Embryonic facial prominence (tissue), 1 donor: ENCODE measurements at regions not wholly inside any gene's neighbourhood (a gene's known extent, or its start where the extent isn't known, plus 50 kb on each side); places are given as distances from the start of the nearest gene placed in this dataset.
"Not testable (repeated sequence)": the region's sequence is repeated elsewhere in the genome, so short reads cannot be mapped to it uniquely, and the experiment has no call there.

ENCODE experiments used
- DNase-seq: peaks from one replicate; pipeline ENCODE4 v3.0.0-alpha.2; 2016; ENCODE audit errors: extremely low spot score

DNA sequence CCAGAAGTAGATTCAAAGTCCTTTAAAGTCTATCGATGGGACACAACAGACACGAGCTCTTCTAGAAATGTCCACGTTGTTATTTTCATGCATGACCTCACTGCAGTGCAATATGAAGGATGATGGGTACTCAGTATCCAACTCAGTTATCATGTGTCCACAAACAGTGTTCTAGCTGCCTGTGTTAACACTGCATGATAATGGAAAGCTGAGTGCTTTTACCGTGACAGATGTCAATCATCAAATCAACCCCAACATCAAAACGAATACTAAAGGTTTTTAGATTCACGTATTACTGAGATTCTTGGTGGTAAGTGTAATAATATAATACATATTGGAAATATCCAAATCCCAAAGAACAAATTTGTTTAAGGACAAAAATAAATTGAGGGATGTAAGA, 394.8 kb upstream of the TENM3 start:
- no peak for DNase-seq

DNA sequence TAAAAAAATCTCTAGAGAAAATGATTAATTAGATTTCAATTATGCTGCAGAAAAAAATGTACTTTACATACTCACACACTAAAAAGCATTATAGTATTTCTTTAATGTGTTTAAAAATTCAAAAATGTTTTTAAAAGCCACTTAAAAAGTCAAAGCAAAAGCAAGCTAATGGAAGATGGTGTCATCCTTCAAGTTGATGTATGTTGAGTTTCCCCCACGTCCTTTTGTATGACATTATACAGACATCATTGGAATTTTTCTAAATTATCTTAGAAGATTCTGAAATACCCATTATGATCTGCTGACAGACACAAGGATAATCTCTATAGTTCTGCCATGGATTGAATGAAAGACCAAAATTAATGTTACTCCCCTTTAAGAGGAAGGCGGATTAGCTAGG, 393.7 kb upstream of the TENM3 start:
- no peak for DNase-seq

DNA sequence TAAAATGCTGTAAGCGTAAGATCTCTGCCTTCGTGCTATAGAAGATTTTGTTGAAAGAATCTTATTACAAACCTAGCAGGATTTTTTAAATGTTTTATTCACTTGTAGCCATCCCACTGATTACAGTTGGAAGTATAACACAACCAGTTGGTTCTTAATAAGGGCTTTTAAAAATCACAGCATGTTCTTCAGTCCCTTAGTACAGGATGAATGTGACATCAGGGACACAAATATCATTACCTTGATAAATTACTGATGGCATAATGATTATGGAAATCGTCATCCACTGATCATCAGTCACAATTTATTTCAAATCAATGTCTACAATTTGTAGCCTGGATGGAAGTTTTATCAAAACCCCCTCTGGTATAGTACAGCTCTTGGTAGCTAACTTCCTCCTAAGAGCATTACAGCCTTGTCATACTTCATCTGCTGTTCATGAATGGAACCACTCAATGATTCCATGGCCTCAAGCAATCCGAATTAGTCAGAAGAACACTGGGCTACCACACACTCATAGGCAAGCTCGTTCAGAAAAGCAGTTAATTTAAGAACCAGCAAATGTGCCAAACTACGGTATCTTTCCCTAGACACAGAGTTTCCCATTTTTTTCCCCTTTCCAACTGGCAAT, 389.2 kb upstream of the TENM3 start:
- DNase-seq: no peak

DNA sequence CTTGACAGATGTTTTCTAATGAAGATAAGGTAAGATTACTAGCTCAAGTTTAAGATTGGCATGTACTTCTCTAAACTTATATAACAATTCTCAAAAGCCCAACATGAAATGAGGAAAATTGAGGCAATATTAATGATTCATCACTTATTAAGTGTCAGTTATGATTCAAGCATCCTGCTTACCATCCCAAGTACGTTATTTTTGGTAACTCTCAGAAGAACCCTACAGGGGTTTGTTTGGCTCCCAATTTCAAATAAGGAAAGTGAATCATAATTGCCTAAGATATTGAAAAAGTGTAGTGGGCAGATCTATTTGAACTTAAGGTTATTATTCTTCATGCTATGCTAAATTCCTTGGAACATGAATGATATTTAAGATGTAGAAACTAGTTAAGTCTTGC, 387.9 kb upstream of the TENM3 start:
- no peak for DNase-seq

DNA sequence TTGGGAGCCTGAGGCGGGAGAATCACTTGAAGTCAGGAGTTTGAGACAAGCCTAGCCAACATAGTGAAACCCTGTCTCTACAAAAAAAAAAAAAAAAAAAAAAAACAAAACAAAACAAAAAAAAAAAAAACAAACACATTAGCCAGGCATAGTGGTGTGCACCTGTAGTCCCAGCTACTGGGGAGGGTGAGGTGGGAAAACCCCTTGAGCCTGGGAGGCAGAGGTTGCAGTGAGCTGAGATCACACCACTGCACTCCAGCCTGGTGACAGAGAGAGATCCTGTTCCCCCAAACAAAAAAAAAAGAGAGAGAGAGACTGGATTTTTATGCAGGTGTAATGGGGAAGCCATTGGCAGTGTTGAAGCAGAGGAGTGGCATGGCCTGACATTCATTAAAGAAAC, 385.7 kb upstream of the TENM3 start:
- not testable (repeated sequence) for DNase-seq

DNA sequence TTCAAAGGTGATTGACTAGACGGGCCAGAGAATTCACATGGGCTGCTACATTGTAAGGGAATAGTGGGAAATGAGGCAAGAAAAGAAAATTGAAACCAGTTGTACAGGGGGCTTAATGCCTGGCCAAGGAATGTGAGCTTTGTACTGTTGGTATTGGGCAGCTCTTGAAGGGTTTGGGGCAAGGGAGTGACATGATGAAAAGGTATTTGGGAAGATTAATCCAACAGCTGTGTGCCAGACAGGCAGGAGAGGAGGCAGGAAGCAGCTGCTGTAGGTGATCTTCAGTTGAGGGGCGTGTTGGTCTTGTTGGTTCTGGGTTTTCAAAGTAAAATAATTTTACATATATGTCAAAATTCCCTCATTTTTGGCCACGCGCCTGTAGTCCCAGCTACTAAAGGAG, 384.5 kb upstream of the TENM3 start:
- no peak for DNase-seq

DNA sequence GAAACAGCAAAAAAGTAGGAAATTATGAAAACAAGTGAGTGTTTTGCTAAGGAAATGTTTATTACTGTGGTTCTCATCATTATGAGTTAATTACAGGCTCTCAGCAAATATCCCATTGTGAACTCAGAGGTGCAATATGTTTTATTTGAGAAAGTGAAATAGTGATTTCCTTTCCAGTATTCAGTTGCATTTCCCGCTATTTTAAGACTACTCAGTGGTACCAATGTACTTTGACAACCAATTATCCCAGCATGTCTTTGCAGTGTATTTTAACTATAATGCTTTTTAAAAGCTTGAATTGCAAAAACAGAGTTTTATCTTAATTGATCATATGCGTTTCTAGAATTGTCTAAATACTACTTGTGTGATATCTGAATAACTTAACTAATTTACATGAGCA, 383.8 kb upstream of the TENM3 start:
- no peak for DNase-seq

DNA sequence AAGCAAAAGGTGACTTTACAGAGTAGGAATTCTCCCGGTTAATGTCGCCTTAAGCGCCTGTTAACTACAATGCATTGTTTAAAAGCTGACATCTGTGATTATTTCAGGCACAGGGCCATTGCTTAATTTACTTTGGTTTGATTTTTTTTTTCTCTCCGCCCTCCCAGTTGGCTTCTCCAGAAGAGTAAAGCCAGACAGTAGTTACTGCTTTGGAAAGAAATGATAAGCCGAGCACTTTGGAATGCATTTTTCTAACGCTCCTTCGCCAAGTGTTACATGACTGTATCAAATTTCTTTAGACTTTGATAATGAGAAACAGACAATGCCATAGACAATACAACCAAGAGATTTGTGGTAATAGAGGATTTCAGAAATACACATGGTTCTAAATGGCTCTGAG, 383.0 kb upstream of the TENM3 start:
- peak; percentile 18 for DNase-seq

DNA sequence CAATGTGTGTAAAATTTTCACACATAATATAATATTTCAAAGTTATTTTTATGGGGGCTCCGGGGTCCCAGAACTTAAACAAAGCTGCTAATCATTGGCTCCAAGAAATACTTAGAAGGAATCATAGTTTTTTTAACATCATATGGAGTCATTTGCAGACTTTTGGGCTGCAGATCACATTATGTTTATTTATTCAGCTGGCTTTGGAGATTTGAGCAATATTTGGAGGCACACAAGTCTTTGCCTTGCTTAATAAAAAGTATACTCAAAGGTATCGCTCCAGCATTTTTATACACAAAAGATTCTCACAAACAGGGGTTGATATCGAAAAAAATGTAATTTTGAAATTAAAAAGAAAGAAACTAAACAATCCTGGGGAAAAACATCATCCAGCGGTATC, 382.5 kb upstream of the TENM3 start:
- DNase-seq: no peak

DNA sequence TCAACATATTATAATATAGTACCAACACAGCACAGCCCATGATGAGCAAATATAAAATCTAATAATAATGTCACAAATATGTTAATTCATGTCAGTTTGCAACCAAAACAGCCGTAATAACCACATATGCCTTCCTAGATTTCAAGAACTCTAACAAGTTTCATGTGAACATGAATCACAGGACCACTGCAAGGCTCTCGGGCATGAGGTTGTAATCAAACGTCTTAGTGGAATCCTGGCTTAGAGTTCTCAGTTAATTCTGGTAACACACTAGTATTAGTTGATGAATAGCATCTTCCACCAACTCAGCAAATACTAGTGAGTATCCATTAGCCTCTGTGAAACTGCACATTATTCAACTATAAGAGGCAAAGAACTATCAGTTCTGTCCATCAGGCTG, 379.3 kb upstream of the TENM3 start:
- DNase-seq: no peak

DNA sequence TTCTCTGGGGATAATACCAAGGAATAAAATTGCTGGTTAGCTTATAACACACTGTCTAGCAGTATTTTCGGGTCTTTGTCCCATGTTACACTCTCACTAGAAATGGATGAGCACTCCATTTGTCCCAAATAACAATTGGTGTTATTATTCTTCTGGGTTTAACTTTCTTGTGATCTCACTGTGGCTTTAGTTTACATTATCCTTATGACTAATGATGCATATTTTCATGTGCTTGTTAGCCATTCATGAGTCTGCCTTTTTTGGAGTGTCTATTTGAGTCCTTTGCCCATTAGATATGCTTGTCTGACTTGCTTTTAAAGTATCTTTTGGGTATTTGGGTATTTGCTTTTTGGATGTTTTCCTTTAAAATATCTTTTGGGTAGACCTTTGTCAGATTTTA, 372.9 kb upstream of the TENM3 start:
- DNase-seq: no peak

DNA sequence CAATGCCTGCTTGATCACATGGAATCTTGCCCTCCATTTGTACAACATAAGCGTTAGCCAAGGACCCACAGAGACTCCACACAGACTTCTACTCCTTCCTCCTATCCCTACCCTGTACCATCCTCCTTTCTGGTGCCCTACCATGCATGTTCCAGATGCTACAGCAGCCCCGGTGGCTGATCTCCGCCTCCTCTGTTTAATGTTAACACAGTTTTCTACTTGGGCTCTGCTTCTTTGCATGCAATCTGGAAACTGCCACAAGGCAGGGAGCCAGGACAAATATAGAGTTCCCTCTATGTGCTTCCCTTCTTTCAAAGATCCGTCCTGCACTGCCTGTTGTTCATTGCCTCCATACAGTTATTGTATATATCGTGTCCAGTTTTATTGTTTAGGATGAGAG, 368.6 kb upstream of the TENM3 start:
- no peak for DNase-seq

DNA sequence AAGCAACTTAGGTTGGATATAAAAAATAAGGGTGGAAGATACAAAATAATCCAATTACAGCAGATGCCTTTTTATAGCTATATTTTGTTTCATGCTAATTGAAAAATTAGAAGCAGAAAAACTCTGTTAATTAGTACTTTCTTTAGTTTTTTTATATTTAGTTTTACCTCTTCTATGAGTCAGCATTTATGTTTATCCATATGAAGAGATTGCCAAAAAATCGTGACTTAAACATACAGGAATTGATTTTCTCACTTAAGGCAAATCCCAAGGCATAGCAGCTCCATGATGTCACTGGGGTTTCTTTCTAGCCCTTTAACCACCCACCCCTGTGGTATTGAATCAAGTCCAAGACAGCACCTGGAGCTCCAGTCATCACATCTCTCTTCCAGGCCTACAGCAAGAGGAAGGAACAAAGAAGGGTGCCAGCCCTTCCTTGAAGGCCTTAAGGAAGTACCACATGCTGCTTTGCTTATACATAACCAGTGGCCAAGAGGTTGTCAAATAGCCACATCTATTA, 365.8 kb upstream of the TENM3 start:
- DNase-seq: no peak

DNA sequence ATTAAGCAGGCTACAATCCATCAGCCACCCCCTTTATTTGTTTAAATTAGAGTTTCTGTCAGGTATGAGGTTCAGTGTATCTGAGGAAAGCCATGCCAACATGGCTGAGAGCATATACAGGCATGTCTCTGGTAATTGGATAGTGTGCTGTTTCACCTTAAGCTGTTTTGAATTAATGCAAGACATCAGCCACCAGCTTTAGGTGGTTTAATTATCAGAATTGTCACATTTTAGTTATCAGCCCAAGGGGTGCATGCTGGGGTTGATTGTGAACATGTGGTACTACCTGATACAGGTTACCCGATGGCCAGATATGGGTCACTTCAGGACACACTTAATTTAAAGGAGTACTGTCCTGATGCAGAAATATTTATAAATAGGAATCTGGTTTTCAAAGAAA, 353.2 kb upstream of the TENM3 start:
- DNase-seq: no peak

DNA sequence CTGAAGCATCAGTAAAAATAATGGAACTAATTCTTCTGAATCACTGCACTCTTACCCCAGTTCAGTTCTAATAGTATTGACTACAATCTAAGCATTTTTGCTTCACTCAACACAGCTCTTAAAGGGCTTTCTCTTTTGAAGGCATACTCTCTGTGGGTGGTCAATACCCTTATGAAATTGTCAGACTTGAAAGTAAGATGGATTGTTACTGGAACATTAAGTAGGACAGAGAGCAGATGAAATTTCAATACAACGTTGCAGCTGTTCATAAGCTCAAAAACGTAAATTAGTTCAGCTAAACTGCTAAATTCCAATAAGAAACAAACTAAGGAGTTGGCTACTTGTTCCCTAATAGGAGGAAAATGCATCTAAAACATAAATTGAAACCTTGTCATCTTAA, 352.3 kb upstream of the TENM3 start:
- no peak for DNase-seq

DNA sequence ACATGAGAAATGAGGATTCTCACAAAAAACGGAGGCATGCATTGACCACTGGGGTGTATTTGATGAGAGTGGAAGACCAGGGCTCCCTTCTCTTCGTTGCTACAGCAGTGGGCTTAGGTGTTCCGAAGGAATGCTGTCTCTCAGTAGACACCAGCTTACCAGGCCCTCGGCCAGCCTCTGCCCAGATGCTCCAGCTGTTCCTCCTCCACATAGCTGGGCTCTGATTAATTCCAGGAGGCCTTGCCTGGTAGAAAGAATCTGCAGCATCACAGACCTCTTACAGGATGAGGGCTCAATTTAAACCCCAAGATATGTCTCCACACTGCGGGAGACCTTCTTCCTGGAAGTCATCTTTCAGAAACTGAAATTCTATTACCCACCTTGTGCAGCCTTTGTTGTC, 346.6 kb upstream of the TENM3 start:
- DNase-seq: no peak

DNA sequence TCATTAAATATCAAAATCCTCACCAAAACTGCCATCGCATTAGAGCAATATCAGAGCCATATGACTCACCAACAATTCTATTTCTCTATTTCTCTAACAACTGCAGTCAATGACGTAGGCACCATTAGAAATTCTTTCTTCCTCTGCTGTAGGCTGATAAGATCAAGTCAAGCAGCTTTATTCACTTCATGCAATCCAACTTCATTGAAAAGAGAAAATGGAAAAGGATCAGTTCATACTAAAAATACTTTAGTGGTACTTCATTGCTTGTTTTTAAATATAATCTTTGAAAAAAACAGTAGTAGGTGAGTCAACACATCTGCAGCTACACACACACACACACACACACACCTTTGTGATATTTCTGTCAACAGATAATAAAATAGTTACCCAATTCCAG, 345.3 kb upstream of the TENM3 start:
- DNase-seq: no peak

DNA sequence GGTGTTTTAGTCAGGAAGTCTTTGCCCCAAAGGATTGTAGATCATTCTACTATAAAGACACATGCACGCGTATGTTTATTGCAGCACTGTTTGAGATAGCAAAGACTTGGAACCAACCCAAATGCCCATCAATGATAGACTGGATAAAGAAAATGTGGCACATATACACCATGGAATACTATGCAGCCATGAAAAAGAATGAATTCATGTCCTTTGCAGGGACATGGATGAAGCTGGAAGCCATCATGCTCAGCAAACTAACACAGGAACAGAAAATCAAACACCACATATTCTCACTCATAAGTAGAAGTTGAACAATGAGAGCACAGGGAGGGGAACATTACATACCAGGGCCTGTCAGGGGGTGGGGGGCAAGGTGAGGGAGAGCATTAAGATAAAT, 340.8 kb upstream of the TENM3 start:
- DNase-seq: not testable (repeated sequence)

DNA sequence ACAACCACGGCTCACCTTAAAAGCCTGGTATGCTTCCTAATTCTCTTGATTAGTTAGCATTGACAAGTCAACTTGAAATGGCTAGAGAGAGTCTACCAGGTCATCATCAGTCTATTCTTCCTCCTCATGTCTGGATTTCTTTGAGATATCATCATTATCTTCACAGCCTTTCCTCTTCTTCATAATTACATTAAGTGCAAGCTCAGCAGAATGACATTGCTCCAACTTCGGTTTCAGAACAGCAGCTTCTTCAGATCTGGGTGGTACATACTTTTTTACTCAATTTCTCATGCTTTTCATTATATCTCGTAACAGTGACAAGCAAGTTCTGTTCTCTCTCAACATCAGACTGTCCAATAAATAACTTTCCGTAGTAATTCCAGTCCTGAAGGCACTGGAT, 337.5 kb upstream of the TENM3 start:
- no peak for DNase-seq

DNA sequence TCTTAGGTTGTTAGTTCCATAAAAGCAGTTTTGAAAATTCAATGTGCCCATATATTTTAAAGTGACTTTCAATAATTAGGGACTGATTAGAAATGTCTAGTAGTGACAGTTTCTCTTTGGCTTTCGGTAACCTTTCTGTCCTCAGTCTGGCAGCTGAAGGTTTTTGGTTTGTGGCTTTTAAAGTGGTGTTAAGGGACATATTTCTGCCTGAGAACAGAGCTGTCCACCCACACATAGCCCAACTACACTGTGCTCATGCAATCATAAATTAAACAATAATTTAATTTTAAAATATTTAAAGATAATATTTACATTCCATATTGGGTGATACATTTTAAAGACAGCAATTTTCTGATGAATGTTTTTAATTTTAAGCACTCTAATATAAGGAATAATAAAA, 335.0 kb upstream of the TENM3 start:
- DNase-seq: no peak

DNA sequence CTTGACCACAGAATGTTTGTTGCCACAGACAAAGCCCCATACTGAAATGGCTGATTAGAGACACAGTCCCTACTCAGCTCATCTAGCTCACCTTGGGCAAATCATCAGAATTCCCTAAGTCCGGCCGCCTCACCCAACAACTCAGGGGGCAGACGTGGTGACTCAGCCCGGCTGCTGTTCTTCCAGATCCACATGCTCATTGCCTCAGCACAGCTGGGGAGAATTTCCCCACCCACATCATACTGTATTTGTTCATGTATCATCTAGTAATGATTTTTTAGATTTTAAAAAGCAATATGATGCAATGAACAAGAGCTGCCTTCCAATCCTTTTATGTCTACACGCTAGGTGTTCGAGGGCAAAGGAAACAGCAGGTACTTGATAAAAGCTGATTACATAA, 333.8 kb upstream of the TENM3 start:
- no peak for DNase-seq

DNA sequence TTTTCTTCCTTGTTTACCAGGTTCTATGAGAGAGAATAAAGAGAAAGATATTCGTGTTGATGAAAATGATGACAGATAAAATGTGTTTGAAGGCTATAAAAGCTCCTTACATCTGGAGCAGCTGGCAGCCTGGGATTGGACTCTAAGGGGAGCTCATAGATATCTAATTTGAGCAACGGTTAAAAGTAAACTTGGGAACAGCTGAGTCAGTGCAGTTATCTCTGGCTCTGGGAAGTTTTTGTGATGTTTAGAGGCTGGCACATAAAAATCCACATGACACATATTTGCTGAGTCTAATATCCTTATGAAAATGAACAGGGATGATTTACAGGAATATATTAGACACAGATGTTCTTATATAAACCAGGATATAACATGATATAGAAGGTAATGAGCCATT, 331.8 kb upstream of the TENM3 start:
- DNase-seq: no peak

DNA sequence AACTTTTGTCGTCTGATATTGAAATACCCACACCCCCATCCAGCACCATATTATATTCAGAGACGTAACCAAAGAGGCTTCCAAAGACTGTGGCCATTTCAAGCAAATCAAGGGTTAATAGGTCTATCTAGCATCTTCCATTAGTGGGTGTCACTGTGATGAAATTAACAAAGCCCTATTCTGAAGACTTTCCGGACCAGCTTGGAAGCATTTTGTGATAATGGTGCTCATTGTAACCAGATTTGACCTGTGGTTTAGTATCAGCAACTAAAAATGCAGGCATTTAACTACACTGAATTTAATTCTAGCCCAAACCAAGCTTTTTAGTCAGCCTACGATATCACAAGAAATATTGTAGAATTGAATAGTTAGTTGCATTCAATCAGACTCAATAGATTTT, 309.7 kb upstream of the TENM3 start:
- DNase-seq: no peak

DNA sequence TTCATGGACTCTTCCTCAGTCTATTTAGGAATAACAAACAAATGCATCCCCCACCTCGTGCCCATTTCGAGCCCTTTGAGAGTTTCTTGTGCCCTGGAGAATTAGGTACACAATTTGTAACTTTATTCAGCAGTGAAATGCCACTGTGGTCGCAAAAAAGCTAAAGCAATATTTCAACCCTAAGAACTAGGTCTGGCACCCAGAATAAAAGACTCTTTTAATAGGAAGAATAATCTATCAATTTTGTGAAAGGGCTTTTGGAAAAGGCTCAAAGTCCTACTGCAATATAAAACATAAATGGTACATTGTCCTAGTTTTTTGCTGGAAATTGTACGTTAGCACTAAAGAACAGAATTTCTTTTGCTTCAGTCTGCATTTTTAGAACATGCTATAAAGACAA, 304.6 kb upstream of the TENM3 start:
- DNase-seq: no peak
